GM12872 (cell line): ENCODE measurements at regions not wholly inside any gene's neighbourhood (a gene's known extent, or its start where the extent isn't known, plus 50 kb on each side); places are given as distances from the start of the nearest gene placed in this dataset.

Experiments
- TF ChIP-seq, protein P1 (sequence below): IDR thresholded peaks from 3 replicates; pipeline ENCODE4 v1.5.1; 2011; ENCODE audit warnings: low read depth, mild to moderate bottlenecking, low read length, moderate library complexity; ENCODE audit not compliant: insufficient read depth

DNA sequence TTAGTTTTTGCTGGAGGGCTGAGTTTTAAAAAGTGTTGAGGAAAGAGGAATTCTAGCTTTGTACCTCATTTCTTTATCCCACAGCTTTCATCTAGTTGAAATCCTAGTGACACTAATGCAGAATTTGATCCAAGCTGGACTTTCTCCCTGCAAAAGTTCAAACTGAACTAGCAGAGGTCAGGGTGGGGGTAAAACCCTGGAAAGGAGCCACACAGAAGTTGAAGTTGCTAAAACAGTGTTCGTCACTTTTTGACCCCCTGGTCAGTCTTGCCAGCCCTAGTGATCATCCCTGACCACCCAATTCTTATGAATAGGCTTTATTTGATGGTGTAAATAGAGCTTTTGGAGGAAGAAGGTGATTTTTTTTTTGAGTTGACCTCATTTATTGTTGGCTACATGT, 390.4 kb downstream of the TMEM38B start:
- TF ChIP-seq, protein P1, sequence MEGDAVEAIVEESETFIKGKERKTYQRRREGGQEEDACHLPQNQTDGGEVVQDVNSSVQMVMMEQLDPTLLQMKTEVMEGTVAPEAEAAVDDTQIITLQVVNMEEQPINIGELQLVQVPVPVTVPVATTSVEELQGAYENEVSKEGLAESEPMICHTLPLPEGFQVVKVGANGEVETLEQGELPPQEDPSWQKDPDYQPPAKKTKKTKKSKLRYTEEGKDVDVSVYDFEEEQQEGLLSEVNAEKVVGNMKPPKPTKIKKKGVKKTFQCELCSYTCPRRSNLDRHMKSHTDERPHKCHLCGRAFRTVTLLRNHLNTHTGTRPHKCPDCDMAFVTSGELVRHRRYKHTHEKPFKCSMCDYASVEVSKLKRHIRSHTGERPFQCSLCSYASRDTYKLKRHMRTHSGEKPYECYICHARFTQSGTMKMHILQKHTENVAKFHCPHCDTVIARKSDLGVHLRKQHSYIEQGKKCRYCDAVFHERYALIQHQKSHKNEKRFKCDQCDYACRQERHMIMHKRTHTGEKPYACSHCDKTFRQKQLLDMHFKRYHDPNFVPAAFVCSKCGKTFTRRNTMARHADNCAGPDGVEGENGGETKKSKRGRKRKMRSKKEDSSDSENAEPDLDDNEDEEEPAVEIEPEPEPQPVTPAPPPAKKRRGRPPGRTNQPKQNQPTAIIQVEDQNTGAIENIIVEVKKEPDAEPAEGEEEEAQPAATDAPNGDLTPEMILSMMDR, result no peak

- TF ChIP-seq, protein P1, result no peak
Measured at GRCh38 chr9:106085479-106085878, 391.1 kb downstream of the TMEM38B start.

DNA sequence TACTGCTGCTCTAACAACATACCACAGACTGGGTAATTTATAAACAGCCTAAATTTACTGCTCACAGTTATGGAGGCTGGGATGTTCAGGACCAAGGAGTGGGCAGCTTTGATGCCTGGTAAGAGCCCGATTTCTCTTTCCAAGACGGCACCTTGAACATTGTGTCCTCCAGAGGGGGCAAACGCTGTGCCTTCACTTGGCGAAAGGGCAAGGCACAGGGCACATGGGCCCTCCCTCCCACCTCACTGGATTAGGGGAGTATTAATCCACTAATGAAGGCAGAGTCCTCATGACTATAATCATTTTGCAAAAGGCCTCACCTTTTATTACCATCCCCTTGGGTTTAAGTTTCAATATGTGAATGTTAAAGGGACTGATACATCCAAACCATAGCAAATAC, 397.7 kb downstream of the TMEM38B start:
- TF ChIP-seq, protein P1, result no peak

DNA sequence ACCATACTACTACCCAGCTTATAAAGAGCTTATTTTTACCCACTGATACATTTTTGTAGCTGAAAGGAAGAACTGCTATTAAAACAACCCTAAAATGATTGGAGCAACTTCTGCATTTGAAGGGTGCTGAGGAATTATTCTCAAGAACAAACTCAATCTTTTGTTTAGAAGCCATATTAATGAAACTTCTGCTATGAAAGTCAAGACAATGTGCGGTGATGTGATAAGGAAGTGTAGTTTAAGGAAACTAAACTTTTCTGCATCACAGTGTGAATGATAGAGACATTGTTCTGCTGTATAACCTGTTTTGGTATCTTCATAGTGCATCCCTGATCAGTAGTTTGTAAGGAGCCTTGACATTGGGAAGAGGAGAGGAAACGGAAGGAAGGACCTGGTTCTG, 408.5 kb downstream of the TMEM38B start:
- TF ChIP-seq, protein P1, result no peak

GRCh38 chr9:106104887-106105286, 410.5 kb downstream of the TMEM38B start:
- TF ChIP-seq, protein P1, result no peak

DNA sequence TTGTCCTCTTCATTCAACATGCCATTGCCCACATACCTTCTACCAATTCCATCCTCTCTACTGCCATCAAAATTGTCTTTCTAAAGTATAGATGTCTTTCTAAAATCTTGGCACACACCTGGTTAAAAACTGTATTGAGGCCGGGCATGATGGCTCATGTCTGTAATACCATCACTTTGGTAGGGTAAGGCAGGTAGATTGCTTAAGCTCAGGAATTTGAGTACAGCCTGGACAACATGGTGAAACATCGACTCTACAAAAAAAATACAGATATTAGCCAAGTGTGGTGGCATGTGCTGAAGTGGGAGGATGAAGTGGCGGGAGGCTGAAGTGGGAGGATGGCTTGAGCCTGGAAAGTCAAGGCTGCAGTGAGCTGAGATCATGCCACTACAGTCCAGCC, 412.1 kb downstream of the TMEM38B start:
- TF ChIP-seq, protein P1, result no peak

GRCh38 chr9:106107716-106108115, 413.4 kb downstream of the TMEM38B start:
- TF ChIP-seq, protein P1, result no peak

- TF ChIP-seq, protein P1, result no peak
Measured at GRCh38 chr9:106110483-106110882, 416.1 kb downstream of the TMEM38B start.
